GM13976 (cell line): ENCODE measurements at regions not wholly inside any gene's neighbourhood (a gene's known extent, or its start where the extent isn't known, plus 50 kb on each side); places are given as distances from the start of the nearest gene placed in this dataset.
"Not testable (repeated sequence)": the region's sequence is repeated elsewhere in the genome, so short reads cannot be mapped to it uniquely, and the experiment has no call there.

Experiments
- DNase-seq: peaks from one replicate; pipeline ENCODE4 v3.0.0; 2012; ENCODE audit warnings: low spot score
- in situ Hi-C: fragments of 300-500 bp; cut with MboI; formaldehyde crosslinking; loops from one replicate; pipeline ENCODE4 v1.12.0; 2022; ENCODE audit warnings: low sequenced_read_pairs, mixed read lengths, inconsistent platforms; ENCODE audit not compliant: unreplicated experiment
- TF ChIP-seq, protein P1 (sequence below): IDR thresholded peaks from 2 replicates; pipeline ENCODE4 v1.5.1; 2012; ENCODE audit warnings: borderline replicate concordance, mild to moderate bottlenecking; ENCODE audit not compliant: insufficient read depth; ENCODE audit errors: extremely low read depth, missing control alignments, control extremely low read depth

DNA sequence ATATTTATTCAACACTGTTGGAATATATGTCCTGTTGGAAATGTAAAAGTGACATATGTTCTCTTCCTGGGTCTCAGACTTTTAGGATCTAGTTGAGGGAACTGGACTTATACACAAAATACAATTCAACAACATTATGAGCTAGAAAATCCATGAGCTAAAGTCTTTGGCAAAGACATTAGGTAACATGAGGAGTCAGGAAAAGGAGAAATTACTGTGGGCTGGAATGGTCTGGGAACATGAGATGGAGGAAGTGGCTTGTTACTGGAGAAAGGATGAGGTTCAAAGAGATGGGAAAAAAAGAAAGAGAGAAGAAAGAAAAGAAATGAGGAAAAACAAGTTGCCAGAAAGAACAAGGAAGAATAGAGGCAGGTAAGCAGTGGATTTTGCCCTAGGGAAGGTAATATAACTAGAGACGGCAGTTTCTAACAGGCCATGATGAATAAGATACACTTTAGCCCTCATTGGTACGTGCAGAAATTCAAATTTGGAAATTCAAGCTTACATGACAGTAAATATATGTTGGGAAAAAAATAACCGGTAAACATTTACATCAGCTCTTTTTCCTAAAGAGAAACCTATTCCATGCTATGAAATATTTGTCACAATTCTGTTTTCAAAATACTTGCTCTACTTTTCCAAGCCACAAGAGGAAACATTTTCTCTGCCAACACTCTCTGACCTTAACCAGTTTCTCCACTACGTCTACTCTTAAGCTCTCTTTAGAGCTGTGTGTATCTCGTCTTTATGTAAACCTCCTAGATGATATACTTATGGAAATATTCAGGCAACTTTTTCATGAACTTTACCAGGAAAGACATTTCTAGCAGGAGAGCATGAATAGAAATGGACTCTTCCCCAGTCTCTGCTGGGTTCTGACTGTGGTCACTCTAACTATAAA is 268.8 kb upstream of the BTG1 start:
- DNase-seq, result no peak
- in situ Hi-C loops, result no loop called here
- TF ChIP-seq, protein P1, sequence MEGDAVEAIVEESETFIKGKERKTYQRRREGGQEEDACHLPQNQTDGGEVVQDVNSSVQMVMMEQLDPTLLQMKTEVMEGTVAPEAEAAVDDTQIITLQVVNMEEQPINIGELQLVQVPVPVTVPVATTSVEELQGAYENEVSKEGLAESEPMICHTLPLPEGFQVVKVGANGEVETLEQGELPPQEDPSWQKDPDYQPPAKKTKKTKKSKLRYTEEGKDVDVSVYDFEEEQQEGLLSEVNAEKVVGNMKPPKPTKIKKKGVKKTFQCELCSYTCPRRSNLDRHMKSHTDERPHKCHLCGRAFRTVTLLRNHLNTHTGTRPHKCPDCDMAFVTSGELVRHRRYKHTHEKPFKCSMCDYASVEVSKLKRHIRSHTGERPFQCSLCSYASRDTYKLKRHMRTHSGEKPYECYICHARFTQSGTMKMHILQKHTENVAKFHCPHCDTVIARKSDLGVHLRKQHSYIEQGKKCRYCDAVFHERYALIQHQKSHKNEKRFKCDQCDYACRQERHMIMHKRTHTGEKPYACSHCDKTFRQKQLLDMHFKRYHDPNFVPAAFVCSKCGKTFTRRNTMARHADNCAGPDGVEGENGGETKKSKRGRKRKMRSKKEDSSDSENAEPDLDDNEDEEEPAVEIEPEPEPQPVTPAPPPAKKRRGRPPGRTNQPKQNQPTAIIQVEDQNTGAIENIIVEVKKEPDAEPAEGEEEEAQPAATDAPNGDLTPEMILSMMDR, result no peak

DNA sequence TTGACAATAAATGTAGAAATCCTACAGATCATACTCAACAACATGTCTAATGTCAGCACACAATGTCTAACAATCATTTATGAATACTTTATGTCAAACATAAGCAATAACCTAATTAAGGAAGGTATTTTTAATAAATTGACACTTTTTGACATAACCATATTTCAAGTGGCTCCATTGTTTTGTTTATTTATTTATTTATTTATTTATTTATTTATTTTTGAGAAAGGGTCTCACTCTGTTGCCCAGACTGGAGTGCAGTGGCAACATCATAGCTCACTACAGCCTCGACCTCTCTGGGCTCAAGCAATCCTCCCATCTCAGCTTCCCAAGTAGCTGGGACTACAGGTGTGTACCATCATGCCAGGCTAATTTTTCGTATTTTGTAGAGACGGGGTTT is 267.6 kb upstream of the BTG1 start:
- no peak for DNase-seq

DNA sequence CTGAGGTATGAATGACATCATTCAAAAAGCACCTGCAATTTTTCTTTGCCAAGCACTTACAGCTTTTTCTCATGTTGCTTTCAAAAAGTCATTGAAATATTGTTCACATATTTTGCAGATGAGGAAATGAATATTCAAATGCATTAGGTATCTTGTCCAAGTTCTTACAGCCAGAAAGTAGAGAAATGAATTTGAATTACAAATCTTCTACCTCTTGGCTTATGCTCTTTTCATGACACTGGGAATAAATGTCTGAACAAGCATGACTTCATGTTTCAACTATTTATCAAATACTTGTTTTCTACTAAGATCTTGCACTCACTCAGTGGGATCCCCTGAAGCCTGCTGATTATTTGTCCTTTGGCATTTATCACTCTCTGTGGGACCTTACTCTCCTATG is 267.2 kb upstream of the BTG1 start:
- DNase-seq, result no peak
- in situ Hi-C loops, result no loop called here
- TF ChIP-seq, protein P1, result no peak

More for the DNA sequence above, 267.6 kb upstream of the BTG1 start:
- TF ChIP-seq, protein P1, result no peak
- in situ Hi-C loops, result no loop called here

DNA sequence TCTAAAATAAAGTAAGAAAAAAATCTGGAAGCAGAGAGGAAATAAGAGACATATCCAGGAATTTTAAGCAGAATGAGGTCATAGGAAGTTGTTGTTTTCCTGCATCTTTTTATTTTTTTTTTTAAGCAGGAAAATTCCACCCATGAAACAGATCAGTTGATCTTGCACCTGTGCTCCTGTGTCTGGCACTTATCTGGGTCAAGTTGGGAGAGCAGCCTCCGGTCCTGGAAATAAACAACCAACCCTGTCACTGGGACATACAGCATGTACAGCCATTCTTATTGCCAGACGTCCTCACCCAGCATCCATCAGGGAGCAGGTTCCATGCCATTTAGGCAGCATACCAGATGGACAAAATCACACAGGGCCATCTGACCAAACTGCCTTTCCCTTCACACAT is 266.0 kb upstream of the BTG1 start:
- DNase-seq, result no peak
- in situ Hi-C loops, result no loop called here
- TF ChIP-seq, protein P1, result no peak

DNA sequence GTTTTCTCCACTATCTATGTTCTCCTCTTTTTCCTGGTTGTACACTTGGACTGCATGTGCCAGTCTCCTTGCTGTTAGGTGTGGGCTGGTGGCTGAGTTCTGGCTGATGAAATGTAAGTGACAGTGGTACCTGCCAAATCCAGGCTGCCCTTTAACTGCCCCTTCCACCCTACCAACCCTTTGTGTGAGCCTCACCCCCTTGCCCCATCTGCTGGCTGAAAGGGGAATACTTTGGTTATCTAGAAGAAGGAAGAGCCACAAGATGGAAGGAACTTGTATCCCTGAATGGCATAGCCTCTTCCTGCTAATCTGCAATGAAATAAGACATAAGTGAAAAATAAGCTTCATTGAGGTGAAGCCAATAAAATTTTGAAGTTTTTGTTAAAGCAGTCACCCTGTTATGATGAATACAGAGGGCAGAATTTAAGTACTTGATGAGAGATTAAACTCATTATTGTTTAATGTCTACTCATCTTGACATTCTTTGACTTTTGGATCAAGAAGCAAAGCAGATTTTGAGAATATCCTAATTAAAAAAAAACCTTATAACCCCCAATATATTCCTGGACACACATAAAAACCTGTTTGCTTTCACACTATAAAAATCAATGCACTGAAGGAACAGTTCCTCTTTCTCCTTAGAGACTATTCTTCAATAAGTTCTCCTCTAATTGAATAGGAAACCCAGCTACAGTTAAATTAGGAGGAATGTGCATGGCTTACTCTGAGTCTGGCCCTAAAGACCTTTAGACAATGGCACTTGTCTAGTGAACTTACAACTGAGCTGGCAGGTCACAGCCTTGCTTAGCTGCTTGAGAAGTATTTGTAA is 262.6 kb upstream of the BTG1 start:
- no peak for DNase-seq

DNA sequence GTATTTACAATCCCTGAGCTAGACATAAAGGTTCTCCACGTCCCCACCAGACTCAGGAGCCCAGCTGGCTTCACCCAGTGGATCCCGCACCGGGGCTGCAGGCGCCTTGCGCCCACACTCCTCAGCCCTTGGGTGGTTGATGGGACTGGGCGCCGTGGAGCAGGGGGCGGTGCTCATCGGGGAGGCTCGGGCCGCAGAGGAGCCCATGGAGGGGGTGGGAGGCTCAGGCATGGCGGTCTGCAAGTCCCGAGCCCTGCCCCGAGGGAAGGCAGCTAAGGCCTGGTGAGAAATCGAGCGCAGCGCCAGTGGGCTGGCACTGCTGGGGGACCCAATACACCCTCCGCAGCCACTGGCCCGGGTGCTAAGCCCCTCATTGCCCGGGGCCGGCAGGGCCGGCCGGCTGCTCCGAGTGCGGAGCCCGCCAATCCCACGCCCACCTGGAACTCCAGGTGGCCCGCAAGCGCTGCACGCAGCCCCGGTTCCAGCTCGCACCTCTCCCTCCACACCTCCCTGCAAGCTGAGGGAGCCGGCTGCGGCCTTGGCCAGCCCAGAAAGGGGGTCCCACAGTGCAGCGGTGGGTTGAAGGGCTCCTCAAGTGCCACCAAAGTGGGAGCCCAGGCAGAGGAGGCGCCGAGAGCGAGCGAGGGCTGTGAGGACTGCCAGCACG is 260.9 kb upstream of the BTG1 start:
- DNase-seq, result not testable (repeated sequence)
- in situ Hi-C loops, result loop anchor here (10.0 kb wide), 1 partner anchor 262 kb away; the partner anchor contains the start of gene BTG1

More for the DNA sequence above, 262.6 kb upstream of the BTG1 start:
- in situ Hi-C loops, result loop anchor here (10.0 kb wide), 1 partner anchor 263 kb away; the partner anchor contains the start of gene BTG1
- TF ChIP-seq, protein P1, result peak; percentile 55

DNA sequence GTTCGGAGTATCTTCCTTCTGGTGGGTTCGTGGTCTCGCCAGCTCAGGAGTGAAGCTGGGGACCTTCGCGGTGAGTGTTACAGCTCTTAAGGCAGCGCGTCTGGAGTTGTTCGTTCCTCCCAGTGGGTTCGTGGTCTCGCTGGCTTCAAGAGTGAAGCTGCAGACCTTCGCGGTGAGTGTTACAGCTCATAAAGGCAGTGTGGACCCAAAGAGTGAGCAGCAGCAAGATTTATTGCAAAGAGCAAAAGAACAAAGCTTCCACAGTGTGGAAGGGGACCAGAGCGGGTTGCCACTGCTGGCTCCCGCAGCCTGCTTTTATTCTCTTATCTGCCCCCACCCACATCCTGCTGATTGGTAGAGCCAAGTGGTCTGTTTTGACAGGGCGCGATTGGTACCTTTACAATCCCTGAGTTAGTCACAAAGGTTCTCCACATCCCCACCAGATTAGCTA is 260.2 kb upstream of the BTG1 start:
- DNase-seq, result not testable (repeated sequence)
- in situ Hi-C loops, result loop anchor here (10.0 kb wide), 1 partner anchor 261 kb away; the partner anchor contains the start of gene BTG1
